Breast epithelium (tissue), 3 donors: ENCODE measurements at regions not wholly inside any gene's neighbourhood (a gene's known extent, or its start where the extent isn't known, plus 50 kb on each side); places are given as distances from the start of the nearest gene placed in this dataset.

Experiments used
- CTCF ChIP-seq, 3 donors: fragments of 450-650 bp; IDR thresholded peaks; one replicate each; pipeline ENCODE4 v1.5.1; 2016 to 2017; ENCODE audit warnings: antibody characterized with exemption in 3 of 3, mild to moderate bottlenecking in 3 of 3, moderate library complexity in 3 of 3
- POLR2A ChIP-seq: fragments of 450-650 bp; IDR thresholded peaks from one replicate; pipeline ENCODE4 v1.6.1; 2016; ENCODE audit warnings: antibody characterized with exemption, mild to moderate bottlenecking, moderate library complexity
- POLR2AphosphoS5 ChIP-seq, 3 donors: sonication (generic); formaldehyde crosslinking; IDR thresholded peaks; one replicate each; pipeline ENCODE4 v1.6.1; 2017; ENCODE audit warnings: antibody characterized with exemption in 3 of 3

DNA sequence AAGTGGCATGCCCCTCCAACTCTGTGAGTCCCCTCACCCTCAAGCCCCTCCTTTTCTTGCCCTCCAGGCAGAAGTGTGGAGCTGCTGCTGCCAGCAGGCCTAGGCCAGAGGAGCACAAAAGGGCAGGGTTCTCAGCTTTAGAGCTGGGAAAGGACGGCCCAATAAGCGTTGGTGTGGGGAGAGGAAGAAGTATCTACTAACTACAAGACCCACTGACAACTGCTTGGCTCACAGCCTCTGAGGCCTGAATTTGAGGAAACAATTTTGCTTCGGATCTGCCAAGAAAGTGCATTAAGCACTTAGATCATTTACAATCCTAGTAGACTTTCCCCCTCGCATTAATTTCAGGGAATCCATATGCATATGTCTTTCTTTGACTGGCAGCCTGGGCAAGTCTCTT lies 179.4 kb downstream of the SNX18 start:
- TF ChIP-seq CTCF (IDR thresholded peaks at IDR 0.05) = no peak
- TF ChIP-seq POLR2AphosphoS5 (IDR thresholded peaks at IDR 0.05) = no peak
- no peak for TF ChIP-seq POLR2A
